Neural progenitor cell (in vitro differentiated cells): ENCODE measurements at regions not wholly inside any gene's neighbourhood (a gene's known extent, or its start where the extent isn't known, plus 50 kb on each side); places are given as distances from the start of the nearest gene placed in this dataset.

Experiments used
- CTCF ChIP-seq: fragments of 200-600 bp; sonication (generic); IDR thresholded peaks from 2 replicates; pipeline ENCODE4 v1.5.1; 2017; ENCODE audit warnings: antibody characterized with exemption, mild to moderate bottlenecking
- EZH2 ChIP-seq: fragments of 200-600 bp; sonication (generic); IDR thresholded peaks from 2 replicates; pipeline ENCODE4 v1.6.1; 2017; ENCODE audit warnings: antibody characterized with exemption, mild to moderate bottlenecking, moderate library complexity
- EZH2phosphoT487 ChIP-seq: fragments of 200-600 bp; sonication (generic); IDR thresholded peaks from 2 replicates; pipeline ENCODE4 v1.6.1; 2017; ENCODE audit warnings: antibody characterized with exemption

DNA sequence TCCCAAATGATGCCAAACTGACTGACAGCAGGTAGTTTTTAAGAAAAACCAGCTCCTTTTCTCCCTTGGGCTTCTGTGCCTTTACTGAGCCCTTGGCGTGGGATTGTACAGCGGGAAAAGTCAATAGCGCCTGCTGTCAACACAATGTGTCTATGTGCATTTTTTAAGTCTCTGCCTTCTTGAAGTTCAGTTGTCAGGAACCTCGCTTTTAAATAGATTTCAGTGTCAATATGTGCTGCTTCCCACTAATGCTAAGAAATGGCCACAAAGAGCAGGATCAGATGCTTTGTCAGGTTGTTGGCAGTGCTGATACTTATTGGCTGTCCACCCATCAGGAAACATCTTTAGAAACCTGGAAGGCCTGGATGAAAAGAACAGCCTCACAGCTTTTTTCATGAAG is 424.4 kb downstream of the C3orf38 start:
- TF ChIP-seq EZH2phosphoT487 (no peak), CTCF (no peak), EZH2 (no peak)
